HCT116 (cell line): ENCODE measurements at regions not wholly inside any gene's neighbourhood (a gene's known extent, or its start where the extent isn't known, plus 50 kb on each side); places are given as distances from the start of the nearest gene placed in this dataset.

Experiments
- ATAC-seq: fragments of 200-7000 bp; cut with Tn5 transposase; 2 replicates; pipeline ENCODE4 v1.9.1; 2020; ENCODE audit warnings: mild to moderate bottlenecking, moderate library complexity
- BruUV-seq: library from RNA; stranded (reverse); fragments of 400-500 nt; replicated peaks from 2 replicates; lab custom pipeline; 2021; lab: Mats Ljungman, UMichigan
- CTCF ChIA-PET: fragments of 300-600 bp; sonication (Branson Sonifier 250); formaldehyde crosslinking; loops from one replicate; lab custom pipeline; 2021; ENCODE audit warnings: antibody characterized with exemption; lab: Charles Lee
- POLR2A ChIA-PET: fragments of 300-600, 350-600 bp; sonication (Branson Sonifier 250); formaldehyde crosslinking; loops from one replicate; lab custom pipeline; 2021; ENCODE audit warnings: antibody characterized with exemption; lab: Charles Lee
- RAD21 ChIA-PET, 2 experiments: fragments of 300-600 bp; sonication (Branson Sonifier 250); formaldehyde crosslinking; loops; one replicate each; lab custom pipeline; 2023; ENCODE audit warnings: low total read pairs in 2 of 2; ENCODE audit not compliant: uncharacterized antibody in 2 of 2, unreplicated experiment in 2 of 2, low non-redundant PET in 1 of 2; lab: Charles Lee
- DNase-seq: peaks from one replicate; pipeline ENCODE4 v3.0.0-alpha.2; 2010; ENCODE audit warnings: low read depth, low spot score
- H2AFZ ChIP-seq: fragments of 200-600 bp; shearing (Covaris generic), sonication (generic); 2 replicates; pipeline ENCODE4 v1.6.1; 2017; ENCODE audit warnings: low read depth, mixed run types, mixed read lengths, antibody characterized with exemption, low read length; ENCODE audit not compliant: poor library complexity, severe bottlenecking
- H3K27ac ChIP-seq: 2 replicates; pipeline ENCODE4 v1.5.1; 2012; ENCODE audit warnings: low read depth, low read length
- H3K27me3 ChIP-seq: fragments of 200-600 bp; sonication (generic); 2 replicates; pipeline ENCODE4 v1.6.1; 2016; ENCODE audit warnings: mixed run types, low read length, mixed read lengths; ENCODE audit not compliant: insufficient read depth
- H3K36me3 ChIP-seq, 2 experiments: fragments of 200-500 bp in 1 of 2; fragments of 200-600 bp in 1 of 2; sonication (Bioruptor generic) in 1 of 2; sonication (generic) in 1 of 2; 2 replicates each; pipeline versions ENCODE4 v1.5.1 to v1.6.1; 2014 to 2016; ENCODE audit warnings: low read length in 2 of 2, inconsistent platforms in 1 of 2, mixed read lengths in 1 of 2, mixed run types in 1 of 2; ENCODE audit not compliant: insufficient read depth in 2 of 2, control insufficient read depth in 1 of 2
- H3K4me1 ChIP-seq, 2 experiments: fragments of 200-600 bp in 1 of 2; sonication (generic) in 1 of 2; 2 replicates each; pipeline versions ENCODE4 v1.5.1 to v1.6.1; 2012 to 2017; ENCODE audit warnings: low read length in 2 of 2, inconsistent platforms in 1 of 2, mild to moderate bottlenecking in 1 of 2, mixed read lengths in 1 of 2, mixed run types in 1 of 2, moderate library complexity in 1 of 2; ENCODE audit not compliant: insufficient read depth in 2 of 2, control insufficient read depth in 1 of 2
- H3K4me2 ChIP-seq: fragments of 200-600 bp; sonication (generic); 2 replicates; pipeline ENCODE4 v1.6.1; 2017; ENCODE audit warnings: mixed run types, low read length, mixed read lengths
- H3K4me3 ChIP-seq, 2 experiments: fragments of 200-600 bp in 1 of 2; sonication (generic) in 1 of 2; replicated peaks in 1 of 2; 2 replicates each; pipeline ENCODE4 v1.5.1; 2011 to 2016; ENCODE audit warnings: low read length in 2 of 2, control low read depth in 1 of 2, low read depth in 1 of 2, mild to moderate bottlenecking in 1 of 2, mixed read lengths in 1 of 2, mixed run types in 1 of 2
- H3K79me2 ChIP-seq: fragments of 200-600 bp; sonication (generic); 2 replicates; pipeline ENCODE4 v1.6.1; 2017; ENCODE audit warnings: mild to moderate bottlenecking, mixed run types, low read length, moderate library complexity, mixed read lengths; ENCODE audit not compliant: insufficient read depth
- H3K9ac ChIP-seq: fragments of 200-600 bp; sonication (generic); 2 replicates; pipeline ENCODE4 v1.6.1; 2016; ENCODE audit warnings: low read length, mixed read lengths
- H3K9me2 ChIP-seq: fragments of 200-600 bp; sonication (generic), shearing (Covaris generic); 2 replicates; pipeline ENCODE4 v1.6.1; 2017; ENCODE audit warnings: mixed run types, mild to moderate bottlenecking, moderate library complexity; ENCODE audit not compliant: insufficient read depth
- H3K9me3 ChIP-seq, 2 experiments: fragments of 200-500 bp in 1 of 2; fragments of 200-600 bp in 1 of 2; sonication (Bioruptor generic) in 1 of 2; sonication (generic) in 1 of 2; 2 replicates each; pipeline ENCODE4 v1.6.1; 2014 to 2017; ENCODE audit warnings: low read length in 2 of 2, mixed read lengths in 2 of 2, inconsistent platforms in 1 of 2, low read depth in 1 of 2, mild to moderate bottlenecking in 1 of 2, mixed run types in 1 of 2, moderate library complexity in 1 of 2; ENCODE audit not compliant: control insufficient read depth in 1 of 2, insufficient read depth in 1 of 2
- H4K20me1 ChIP-seq: fragments of 200-600 bp; sonication (generic), shearing (Covaris generic); 2 replicates; pipeline ENCODE4 v1.6.1; 2017; ENCODE audit warnings: mixed run types, mild to moderate bottlenecking, moderate library complexity; ENCODE audit not compliant: insufficient read depth
- EGR1 ChIP-seq: IDR thresholded peaks from 2 replicates; pipeline ENCODE4 v1.6.1; 2012; ENCODE audit warnings: low read depth
- ELF1 ChIP-seq: IDR thresholded peaks from 2 replicates; pipeline ENCODE4 v1.6.1; 2012; ENCODE audit warnings: low read depth, borderline replicate concordance
- EZH2 ChIP-seq: fragments of 200-600 bp; sonication (generic); IDR thresholded peaks from 2 replicates; pipeline ENCODE4 v1.6.1; 2017; ENCODE audit warnings: antibody characterized with exemption, mixed run types
- EZH2phosphoT487 ChIP-seq: fragments of 200-600 bp; IDR thresholded peaks from 2 replicates; pipeline ENCODE4 v1.6.1; 2018; ENCODE audit warnings: antibody characterized with exemption, borderline replicate concordance
- JUND ChIP-seq: IDR thresholded peaks from 2 replicates; pipeline ENCODE4 v1.6.1; 2012
- POLR2A ChIP-seq: IDR thresholded peaks from 2 replicates; pipeline ENCODE4 v1.7.0; 2011; ENCODE audit warnings: borderline replicate concordance; ENCODE audit not compliant: insufficient read depth, insufficient read length; ENCODE audit errors: extremely low read depth
- POLR2AphosphoS5 ChIP-seq: IDR thresholded peaks from 2 replicates; pipeline ENCODE4 v1.6.1; 2011; ENCODE audit warnings: mild to moderate bottlenecking, low read depth, low read length, moderate library complexity
- TCF7L2 ChIP-seq: IDR thresholded peaks from 2 replicates; pipeline ENCODE4 v1.7.0; 2011; ENCODE audit warnings: borderline replicate concordance, inconsistent platforms; ENCODE audit not compliant: insufficient read depth, insufficient read length; ENCODE audit errors: extremely low read depth
- YY1 ChIP-seq: IDR thresholded peaks from 2 replicates; pipeline ENCODE4 v1.6.1; 2011; ENCODE audit warnings: low read length, low read depth, moderate library complexity, mild to moderate bottlenecking; ENCODE audit not compliant: insufficient replicate concordance; ENCODE audit errors: extremely low read depth
- ZNF274 ChIP-seq: fragments of 200-500 bp; sonication (Bioruptor generic); IDR thresholded peaks from 2 replicates; pipeline ENCODE4 v1.6.1; 2014; ENCODE audit warnings: mild to moderate bottlenecking, low read depth, low read length, inconsistent platforms
- intact Hi-C: fragments of 100-400 bp; cut with micrococcal nuclease; formaldehyde crosslinking; loops from 2 replicates; pipeline ENCODE4 v1.10.0; 2022
- TF ChIP-seq, protein P1 (sequence below): IDR thresholded peaks from 2 replicates; pipeline ENCODE4 v1.6.1; 2012
- TF ChIP-seq, protein P2 (sequence below), 3 experiments: fragments of 200-600 bp in 1 of 3; sonication (generic) in 1 of 3; IDR thresholded peaks in 2 of 3; conservative IDR thresholded peaks in 1 of 3; 2 replicates each; pipeline ENCODE4 v1.5.1; 2012 to 2017; ENCODE audit warnings: low read depth in 2 of 3, low read length in 2 of 3, antibody characterized with exemption in 1 of 3, borderline replicate concordance in 1 of 3, control low read depth in 1 of 3, mild to moderate bottlenecking in 1 of 3, mixed read lengths in 1 of 3, mixed run types in 1 of 3, moderate library complexity in 1 of 3; ENCODE audit not compliant: insufficient read depth in 1 of 3

DNA sequence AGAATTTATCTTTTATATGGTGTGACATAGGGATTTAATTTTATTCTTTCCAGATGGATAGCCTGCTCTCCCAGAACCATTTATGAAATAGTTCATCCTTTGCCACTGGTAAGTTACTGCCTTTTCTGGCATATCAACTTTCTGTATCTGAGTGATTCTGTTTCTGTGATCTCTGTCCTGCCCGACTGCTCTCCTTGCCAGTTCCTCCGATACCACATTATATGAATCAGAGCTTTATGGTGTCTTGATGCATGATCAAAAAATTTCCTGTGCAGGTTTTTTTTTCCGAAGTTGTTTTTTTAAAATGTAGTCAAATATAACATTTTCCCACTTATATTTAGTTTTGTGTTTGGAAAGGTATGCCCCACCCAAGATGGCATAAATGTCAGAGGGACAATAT, 242.5 kb downstream of the CYP26B1 start (continued):
- TF ChIP-seq JUND = no peak

DNA sequence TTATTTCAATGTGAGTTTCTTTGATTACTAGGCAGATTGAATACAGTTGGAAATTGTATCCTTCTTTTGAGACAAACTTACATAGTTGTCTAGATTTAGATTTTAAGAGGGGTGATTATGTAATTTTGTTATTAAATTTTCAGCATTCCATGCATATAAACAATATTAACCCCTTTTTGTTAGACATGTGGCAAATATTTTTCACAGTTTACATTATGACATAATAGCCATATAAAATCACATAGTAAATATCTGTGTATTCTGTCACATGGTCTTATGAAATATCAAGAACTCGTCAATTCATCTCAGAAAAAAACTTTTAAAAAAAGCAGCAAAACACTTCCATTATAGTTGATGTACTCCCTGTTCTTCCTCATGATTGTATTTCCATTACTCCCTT, 243.8 kb downstream of the CYP26B1 start:
- no TSS peak for BruUV-seq
- intact Hi-C loops = no loop called here
- Histone ChIP-seq H3K4me1 (no peaks in the 10 kb centered on the region), H3K9me2 (no peaks in the 10 kb centered on the region), H3K27me3 (no peaks in the 10 kb centered on the region), H3K9ac (no peak overlapping the region), H3K27ac (no peak overlapping the region), H2AFZ (no peak overlapping the region), H4K20me1 (no peaks in the 10 kb centered on the region), H3K36me3 (no peaks in the 10 kb centered on the region), H3K4me3 (no peak overlapping the region), H3K4me2 (no peak overlapping the region), H3K9me3 (peaks cover 0 to under 1% of the 10 kb centered on the region in 2 experiments; a peak in 1 of 4 replicates), H3K79me2 (no peaks in the 10 kb centered on the region)
- ChIA-PET CTCF (interaction anchor here (1.1 kb wide), 1 partner anchor 20 kb away, joined by 4 read pairs; no protein-coding TSS in a partner anchor), RAD21 (no interaction called here), POLR2A (no interaction called here)
- ATAC-seq (no peak), DNase-seq (no peak)
- TF ChIP-seq EZH2phosphoT487 (no peak), POLR2A (no peak), YY1 (no peak), POLR2AphosphoS5 (no peak), ZNF274 (no peak), TCF7L2 (no peak), EZH2 (no peak), ELF1 (no peak), EGR1 (no peak)
- TF ChIP-seq, protein P1, sequence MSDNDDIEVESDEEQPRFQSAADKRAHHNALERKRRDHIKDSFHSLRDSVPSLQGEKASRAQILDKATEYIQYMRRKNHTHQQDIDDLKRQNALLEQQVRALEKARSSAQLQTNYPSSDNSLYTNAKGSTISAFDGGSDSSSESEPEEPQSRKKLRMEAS = no peak
- TF ChIP-seq, protein P2, sequence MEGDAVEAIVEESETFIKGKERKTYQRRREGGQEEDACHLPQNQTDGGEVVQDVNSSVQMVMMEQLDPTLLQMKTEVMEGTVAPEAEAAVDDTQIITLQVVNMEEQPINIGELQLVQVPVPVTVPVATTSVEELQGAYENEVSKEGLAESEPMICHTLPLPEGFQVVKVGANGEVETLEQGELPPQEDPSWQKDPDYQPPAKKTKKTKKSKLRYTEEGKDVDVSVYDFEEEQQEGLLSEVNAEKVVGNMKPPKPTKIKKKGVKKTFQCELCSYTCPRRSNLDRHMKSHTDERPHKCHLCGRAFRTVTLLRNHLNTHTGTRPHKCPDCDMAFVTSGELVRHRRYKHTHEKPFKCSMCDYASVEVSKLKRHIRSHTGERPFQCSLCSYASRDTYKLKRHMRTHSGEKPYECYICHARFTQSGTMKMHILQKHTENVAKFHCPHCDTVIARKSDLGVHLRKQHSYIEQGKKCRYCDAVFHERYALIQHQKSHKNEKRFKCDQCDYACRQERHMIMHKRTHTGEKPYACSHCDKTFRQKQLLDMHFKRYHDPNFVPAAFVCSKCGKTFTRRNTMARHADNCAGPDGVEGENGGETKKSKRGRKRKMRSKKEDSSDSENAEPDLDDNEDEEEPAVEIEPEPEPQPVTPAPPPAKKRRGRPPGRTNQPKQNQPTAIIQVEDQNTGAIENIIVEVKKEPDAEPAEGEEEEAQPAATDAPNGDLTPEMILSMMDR (IDR thresholded peaks at IDR 0.05 in 2 of 3, conservative IDR thresholded peaks at IDR 0.05 in 1 of 3; ENCODE audit: borderline replicate concordance in 1 of 3, insufficient read depth in 1 of 3, low read depth in 2 of 3, low read length in 2 of 3) = no peak
